ENCODE measurements at regions not wholly inside any gene's neighbourhood (a gene's known extent, or its start where the extent isn't known, plus 50 kb on each side); places are given as distances from the start of the nearest gene placed in this dataset.

DNA sequence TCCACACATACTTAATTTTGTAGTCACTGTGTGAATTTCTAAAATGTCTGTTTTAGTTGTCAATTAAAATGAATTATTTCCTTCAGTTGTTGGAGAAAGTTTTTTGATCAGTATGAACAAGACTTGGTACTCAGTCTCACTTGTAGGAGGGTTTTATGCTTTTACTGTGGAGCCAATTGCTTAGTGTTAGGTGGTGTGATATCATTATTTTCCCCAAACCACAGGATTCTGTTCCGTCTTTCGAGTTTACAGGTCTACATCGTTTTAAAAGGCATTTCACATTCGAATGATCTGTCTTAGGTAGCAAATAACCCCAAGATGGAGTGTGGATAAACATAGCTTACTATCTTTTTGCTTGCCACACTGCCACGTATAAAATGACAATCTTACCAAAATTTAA is 803.1 kb downstream of the SATB2 start:
- no peak for TF ChIP-seq GATAD2A (IDR thresholded peaks at IDR 0.05)
- TF ChIP-seq, protein P1, sequence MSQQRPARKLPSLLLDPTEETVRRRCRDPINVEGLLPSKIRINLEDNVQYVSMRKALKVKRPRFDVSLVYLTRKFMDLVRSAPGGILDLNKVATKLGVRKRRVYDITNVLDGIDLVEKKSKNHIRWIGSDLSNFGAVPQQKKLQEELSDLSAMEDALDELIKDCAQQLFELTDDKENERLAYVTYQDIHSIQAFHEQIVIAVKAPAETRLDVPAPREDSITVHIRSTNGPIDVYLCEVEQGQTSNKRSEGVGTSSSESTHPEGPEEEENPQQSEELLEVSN (IDR thresholded peaks at IDR 0.05; ENCODE audit: borderline replicate concordance in 1 of 2, extremely low read depth in 1 of 2, insufficient read depth in 1 of 2, insufficient read length in 1 of 2, low read depth in 1 of 2, low read length in 1 of 2, poor library complexity in 1 of 2, severe bottlenecking in 1 of 2) = no peak
- no peak for TF ChIP-seq FOXA1 (IDR thresholded peaks at IDR 0.05; ENCODE audit: borderline replicate concordance)
- no peak for FAIRE-seq
- ChIA-PET CTCF (ENCODE audit: low intra/inter-chr PET ratio) (no interaction called here), POLR2A (no interaction called here)
- WGBS (ENCODE audit: insufficient coverage, low coverage, missing lambda C conversion rate) = 0% methylated on average over 5 of the region's 5 CpGs
- Histone ChIP-seq H3K4me3 (no peak overlapping the region), H3K9ac (ENCODE audit: insufficient read depth in 1 of 2, low read depth in 2 of 2, low read length in 2 of 2) (no peak overlapping the region), H3K9me1 (ENCODE audit: control insufficient read depth, insufficient read depth, low read length) (no peaks in the 10 kb centered on the region), H4K20me1 (replicated peaks; ENCODE audit: control insufficient read depth, insufficient read depth, low read length) (no peaks in the 10 kb centered on the region), H3K79me2 (ENCODE audit: control insufficient read depth, insufficient read depth, low read length) (no peaks in the 10 kb centered on the region), H3K27ac (ENCODE audit: extremely low read depth, low read depth, low read length) (no peak overlapping the region), H3K27me3 (ENCODE audit: control insufficient read depth in 2 of 2, insufficient read depth in 2 of 2, low read length in 2 of 2) (no peaks in the 10 kb centered on the region), H3K9me3 (replicated peaks; ENCODE audit: control insufficient read depth, insufficient read depth, low read depth, low read length) (no peaks in the 10 kb centered on the region), H3K4me2 (ENCODE audit: insufficient read depth, low read length) (no peak overlapping the region), H3K4me1 (replicated peaks in 1 of 2; ENCODE audit: control insufficient read depth in 2 of 2, insufficient read depth in 2 of 2, low read length in 2 of 2) (no peaks in the 10 kb centered on the region), H3K36me3 (ENCODE audit: control insufficient read depth, insufficient read depth, low read length) (no peaks in the 10 kb centered on the region), H2AFZ (ENCODE audit: low read depth, low read length) (no peak overlapping the region)
- ATAC-seq = no peak
- no TSS peak for BruUV-seq (replicated peaks)
- no peak for DNase-seq (ENCODE audit: extremely low read depth in 1 of 4, low spot score in 3 of 4)
- intact Hi-C loops (cut with micrococcal nuclease) (no loop called here), in situ Hi-C loops (cut with MboI) (no loop called here)

DNA sequence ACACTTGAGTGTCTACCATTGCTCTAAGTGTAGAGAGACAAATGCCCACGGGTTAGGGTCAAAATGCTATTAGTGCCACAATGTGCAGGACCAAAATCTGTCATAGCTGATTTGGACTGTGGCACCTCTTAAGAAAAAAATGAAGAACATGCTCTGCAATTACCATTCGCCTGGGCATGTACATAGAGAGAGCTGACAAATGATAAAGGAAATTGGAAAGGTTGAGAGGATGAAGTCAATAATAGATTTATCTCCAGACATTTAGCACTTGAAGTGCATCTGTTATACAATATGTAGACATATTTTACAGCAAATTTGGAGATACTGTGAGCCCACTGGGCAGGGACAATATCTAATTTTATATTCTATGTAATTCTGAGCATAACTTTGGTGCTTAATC is 804.4 kb downstream of the SATB2 start:
- in situ Hi-C loops (cut with MboI) = no loop called here
- ChIA-PET CTCF (ENCODE audit: low intra/inter-chr PET ratio) (no interaction called here), POLR2A (no interaction called here)
- Histone ChIP-seq H3K36me3 (ENCODE audit: control insufficient read depth, insufficient read depth, low read length) (no peaks in the 10 kb centered on the region), H3K79me2 (ENCODE audit: control insufficient read depth, insufficient read depth, low read length) (no peaks in the 10 kb centered on the region), H3K4me2 (ENCODE audit: insufficient read depth, low read length) (no peak overlapping the region), H3K9me1 (ENCODE audit: control insufficient read depth, insufficient read depth, low read length) (no peaks in the 10 kb centered on the region), H4K20me1 (replicated peaks; ENCODE audit: control insufficient read depth, insufficient read depth, low read length) (no peaks in the 10 kb centered on the region), H2AFZ (ENCODE audit: low read depth, low read length) (no peak overlapping the region), H3K4me1 (replicated peaks in 1 of 2; ENCODE audit: control insufficient read depth in 2 of 2, insufficient read depth in 2 of 2, low read length in 2 of 2) (no peaks in the 10 kb centered on the region), H3K9ac (ENCODE audit: insufficient read depth in 1 of 2, low read depth in 2 of 2, low read length in 2 of 2) (no peak overlapping the region), H3K27me3 (ENCODE audit: control insufficient read depth in 2 of 2, insufficient read depth in 2 of 2, low read length in 2 of 2) (no peaks in the 10 kb centered on the region), H3K27ac (ENCODE audit: extremely low read depth, low read depth, low read length) (no peak overlapping the region), H3K4me3 (no peak overlapping the region), H3K9me3 (replicated peaks; ENCODE audit: control insufficient read depth, insufficient read depth, low read depth, low read length) (no peaks in the 10 kb centered on the region)
- ATAC-seq (no peak), DNase-seq (ENCODE audit: extremely low read depth in 1 of 4, low spot score in 3 of 4) (no peak), FAIRE-seq (no peak)
- no TSS peak for BruUV-seq (replicated peaks)
- TF ChIP-seq, protein P2, sequence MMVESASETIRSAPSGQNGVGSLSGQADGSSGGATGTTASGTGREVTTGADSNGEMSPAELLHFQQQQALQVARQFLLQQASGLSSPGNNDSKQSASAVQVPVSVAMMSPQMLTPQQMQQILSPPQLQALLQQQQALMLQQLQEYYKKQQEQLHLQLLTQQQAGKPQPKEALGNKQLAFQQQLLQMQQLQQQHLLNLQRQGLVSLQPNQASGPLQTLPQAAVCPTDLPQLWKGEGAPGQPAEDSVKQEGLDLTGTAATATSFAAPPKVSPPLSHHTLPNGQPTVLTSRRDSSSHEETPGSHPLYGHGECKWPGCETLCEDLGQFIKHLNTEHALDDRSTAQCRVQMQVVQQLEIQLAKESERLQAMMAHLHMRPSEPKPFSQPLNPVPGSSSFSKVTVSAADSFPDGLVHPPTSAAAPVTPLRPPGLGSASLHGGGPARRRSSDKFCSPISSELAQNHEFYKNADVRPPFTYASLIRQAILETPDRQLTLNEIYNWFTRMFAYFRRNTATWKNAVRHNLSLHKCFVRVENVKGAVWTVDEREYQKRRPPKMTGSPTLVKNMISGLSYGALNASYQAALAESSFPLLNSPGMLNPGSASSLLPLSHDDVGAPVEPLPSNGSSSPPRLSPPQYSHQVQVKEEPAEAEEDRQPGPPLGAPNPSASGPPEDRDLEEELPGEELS (CRISPR knock-in tag; IDR thresholded peaks at IDR 0.05; ENCODE audit: borderline replicate concordance) = no peak
- TF ChIP-seq, protein P3, sequence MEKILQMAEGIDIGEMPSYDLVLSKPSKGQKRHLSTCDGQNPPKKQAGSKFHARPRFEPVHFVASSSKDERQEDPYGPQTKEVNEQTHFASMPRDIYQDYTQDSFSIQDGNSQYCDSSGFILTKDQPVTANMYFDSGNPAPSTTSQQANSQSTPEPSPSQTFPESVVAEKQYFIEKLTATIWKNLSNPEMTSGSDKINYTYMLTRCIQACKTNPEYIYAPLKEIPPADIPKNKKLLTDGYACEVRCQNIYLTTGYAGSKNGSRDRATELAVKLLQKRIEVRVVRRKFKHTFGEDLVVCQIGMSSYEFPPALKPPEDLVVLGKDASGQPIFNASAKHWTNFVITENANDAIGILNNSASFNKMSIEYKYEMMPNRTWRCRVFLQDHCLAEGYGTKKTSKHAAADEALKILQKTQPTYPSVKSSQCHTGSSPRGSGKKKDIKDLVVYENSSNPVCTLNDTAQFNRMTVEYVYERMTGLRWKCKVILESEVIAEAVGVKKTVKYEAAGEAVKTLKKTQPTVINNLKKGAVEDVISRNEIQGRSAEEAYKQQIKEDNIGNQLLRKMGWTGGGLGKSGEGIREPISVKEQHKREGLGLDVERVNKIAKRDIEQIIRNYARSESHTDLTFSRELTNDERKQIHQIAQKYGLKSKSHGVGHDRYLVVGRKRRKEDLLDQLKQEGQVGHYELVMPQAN (IDR thresholded peaks at IDR 0.05; ENCODE audit: borderline replicate concordance) = no peak
- intact Hi-C loops (cut with micrococcal nuclease) = no loop called here
- WGBS (ENCODE audit: insufficient coverage, low coverage, missing lambda C conversion rate) = 0% methylated on average over 2 of the region's 2 CpGs
